HG03097 (cell line): ENCODE measurements at regions not wholly inside any gene's neighbourhood (a gene's known extent, or its start where the extent isn't known, plus 50 kb on each side); places are given as distances from the start of the nearest gene placed in this dataset.

Experiments
- ATAC-seq: cut with Tn5 transposase; IDR thresholded peaks from one replicate; pipeline ENCODE4 v1.9.1; 2021; ENCODE audit not compliant: unreplicated experiment, low FRiP score

- ATAC-seq: no peak
Measured at GRCh38 chr4:71151054-71151453, 157.6 kb downstream of the DCK start.

GRCh38 chr4:71156616-71157015, 163.2 kb downstream of the DCK start:
- no peak for ATAC-seq

- ATAC-seq: no peak
Measured at GRCh38 chr4:71162386-71162785, 168.9 kb downstream of the DCK start.

GRCh38 chr4:71163317-71163716, 169.9 kb downstream of the DCK start:
- no peak for ATAC-seq

- ATAC-seq: no peak
Measured at GRCh38 chr4:71167083-71167482, 171.7 kb upstream of the SLC4A4 start.

- ATAC-seq: no peak
Measured at GRCh38 chr4:71171592-71171991, 167.2 kb upstream of the SLC4A4 start.

- ATAC-seq: no peak
Measured at GRCh38 chr4:71181332-71181731, 157.5 kb upstream of the SLC4A4 start.

GRCh38 chr4:71184195-71184781, 154.5 kb upstream of the SLC4A4 start:
- ATAC-seq: peak; percentile 64

GRCh38 chr4:71185037-71185436, 153.8 kb upstream of the SLC4A4 start:
- no peak for ATAC-seq

- no peak for ATAC-seq
Measured at GRCh38 chr4:71186257-71186565, 152.6 kb upstream of the SLC4A4 start.

GRCh38 chr4:71186566-71187403, 152.0 kb upstream of the SLC4A4 start:
- ATAC-seq: no peak

GRCh38 chr4:71187404-71188155, 151.2 kb upstream of the SLC4A4 start:
- no peak for ATAC-seq

GRCh38 chr4:71188156-71188640, 150.6 kb upstream of the SLC4A4 start:
- no peak for ATAC-seq

GRCh38 chr4:71188951-71189350, 149.9 kb upstream of the SLC4A4 start:
- no peak for ATAC-seq

GRCh38 chr4:71189471-71189870, 149.3 kb upstream of the SLC4A4 start:
- ATAC-seq: no peak

- ATAC-seq: no peak
Measured at GRCh38 chr4:71194454-71194853, 144.4 kb upstream of the SLC4A4 start.

GRCh38 chr4:71195924-71196323, 142.9 kb upstream of the SLC4A4 start:
- no peak for ATAC-seq

GRCh38 chr4:71198958-71199357, 139.9 kb upstream of the SLC4A4 start:
- ATAC-seq: no peak

GRCh38 chr4:71201057-71201456, 137.8 kb upstream of the SLC4A4 start:
- no peak for ATAC-seq

- ATAC-seq: no peak
Measured at GRCh38 chr4:71201817-71202576, 136.8 kb upstream of the SLC4A4 start.

GRCh38 chr4:71202705-71203104, 136.1 kb upstream of the SLC4A4 start:
- ATAC-seq: no peak
